ENCODE measurements at regions not wholly inside any gene's neighbourhood (a gene's known extent, or its start where the extent isn't known, plus 50 kb on each side); places are given as distances from the start of the nearest gene placed in this dataset.

DNA sequence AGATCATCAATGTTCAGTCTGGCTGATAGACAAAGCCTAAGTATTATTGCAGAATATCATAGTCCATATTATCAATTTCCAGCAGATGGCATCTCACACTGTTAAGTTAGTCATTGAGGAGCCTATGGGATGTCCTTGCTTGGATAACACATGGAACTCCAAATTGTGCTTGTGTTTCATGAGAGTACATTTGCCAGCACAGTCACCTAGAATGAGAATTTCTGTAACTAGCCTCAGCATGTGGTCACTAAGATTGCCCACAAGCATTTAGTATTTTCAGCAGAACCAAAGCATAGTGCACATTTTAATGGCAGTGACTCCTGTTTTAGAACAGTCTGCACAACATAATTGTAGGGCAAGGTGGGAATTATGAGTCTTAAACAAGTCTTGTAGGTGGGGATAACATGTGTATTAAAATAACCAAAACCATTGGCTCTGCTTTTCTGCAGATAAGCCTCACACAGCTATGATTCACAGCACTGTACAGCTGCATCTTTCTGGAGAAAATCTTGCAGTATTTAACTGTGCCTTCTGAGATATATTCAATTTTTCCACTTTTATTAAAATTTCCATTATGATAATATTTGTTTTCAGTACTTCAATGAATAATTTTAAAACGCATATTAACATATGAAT lies 882.8 kb upstream of the SOX9 start:
- DNase-seq = no peak

DNA sequence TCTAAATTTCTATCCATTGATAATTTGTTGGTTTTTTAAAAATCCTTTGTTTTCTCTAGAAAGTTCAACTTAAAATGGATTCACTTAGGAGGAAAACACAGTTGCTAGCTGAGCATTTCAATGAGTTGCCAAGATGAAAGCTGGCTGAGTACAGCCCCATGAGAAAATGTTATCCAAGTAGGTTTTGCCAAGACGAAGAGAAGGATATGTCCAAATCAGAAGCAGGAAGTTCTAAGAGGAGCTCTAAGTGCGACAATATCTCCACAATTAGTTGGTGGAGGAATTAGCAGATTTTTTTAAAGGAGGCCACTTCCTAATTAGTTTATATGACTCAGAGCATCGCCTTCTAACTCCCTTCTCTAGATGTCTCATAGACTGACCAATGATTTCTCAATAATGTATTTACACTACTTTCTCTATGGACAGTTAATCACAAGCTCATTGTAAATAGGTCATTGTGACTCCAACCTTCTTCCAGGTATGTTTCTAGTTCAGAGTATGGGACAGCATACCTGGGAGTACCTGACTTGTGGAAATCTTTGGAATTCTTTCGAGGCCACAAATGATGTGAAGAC lies 873.3 kb upstream of the SOX9 start:
- no peak for DNase-seq

GRCh38 chr17:71251276-71251675 lies 869.5 kb upstream of the SOX9 start:
- DNase-seq = no peak

DNA sequence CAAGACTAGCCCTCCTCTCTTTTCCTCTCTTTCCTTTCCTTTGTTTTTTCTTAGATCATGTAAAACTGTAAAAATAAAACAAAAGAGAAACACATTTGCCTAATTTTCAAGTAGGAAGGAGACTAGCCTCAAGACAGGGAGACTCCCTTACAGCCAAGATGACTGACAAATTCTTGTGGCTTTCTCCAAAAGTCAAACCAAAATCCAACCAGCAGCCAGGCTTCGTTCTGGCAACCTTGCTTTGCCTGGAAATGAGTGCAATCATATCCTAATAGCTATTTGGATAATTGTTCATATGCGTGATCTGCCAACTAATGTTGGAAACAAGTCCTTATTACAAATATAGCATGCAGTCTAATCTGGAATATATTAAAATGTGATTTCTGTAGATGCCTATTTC lies 868.9 kb upstream of the SOX9 start:
- DNase-seq = no peak

GRCh38 chr17:71252436-71252835 lies 868.4 kb upstream of the SOX9 start:
- DNase-seq = no peak

- no peak for DNase-seq
These were observed 863.7 kb upstream of the SOX9 start for GRCh38 chr17:71257096-71257495.

DNA sequence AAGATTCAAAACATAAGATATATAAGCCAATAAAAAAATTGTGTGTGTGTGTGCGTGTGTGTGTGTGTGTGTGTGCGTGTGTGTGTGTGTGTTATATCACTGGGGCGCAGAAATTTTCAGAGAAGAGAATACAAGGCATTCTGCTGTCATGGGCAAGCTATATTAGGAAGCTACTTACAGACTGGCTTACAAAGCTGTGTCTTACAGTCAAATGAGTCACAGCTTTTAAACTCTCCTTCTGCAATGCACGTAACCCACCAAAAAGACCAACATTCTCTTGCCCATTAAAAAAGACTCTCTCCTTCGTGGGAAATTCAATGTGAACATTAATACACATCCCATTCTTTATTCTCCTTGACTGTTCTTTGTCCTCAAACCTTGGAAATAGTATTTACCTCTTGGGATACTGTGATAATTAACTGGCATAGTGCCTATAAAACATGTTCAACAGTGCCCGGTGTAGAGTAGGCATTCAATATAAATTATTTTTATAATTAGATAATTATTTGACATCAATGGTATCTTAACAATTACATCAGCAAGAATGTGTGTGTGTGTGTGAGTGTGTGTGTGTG lies 860.4 kb upstream of the SOX9 start:
- DNase-seq = no peak

DNA sequence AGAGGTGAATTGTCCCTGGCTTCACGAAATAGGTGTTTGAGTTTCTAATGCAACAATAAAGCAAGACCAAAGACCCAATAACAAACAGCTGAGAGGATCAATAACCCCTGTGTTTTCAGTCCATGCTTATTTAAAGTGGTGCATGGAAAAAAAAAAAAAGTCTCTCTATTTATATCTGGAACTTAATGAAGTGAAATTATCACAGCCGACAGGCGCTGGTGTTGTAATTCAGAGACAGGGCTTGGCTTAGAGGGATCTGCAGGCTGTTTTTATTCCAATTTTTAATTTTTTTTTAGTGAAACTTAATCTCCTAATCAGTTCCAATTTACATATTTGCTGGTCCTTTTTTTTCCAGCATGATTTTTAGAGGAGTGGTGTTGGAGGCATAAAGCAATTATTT lies 858.2 kb upstream of the SOX9 start:
- no peak for DNase-seq

DNA sequence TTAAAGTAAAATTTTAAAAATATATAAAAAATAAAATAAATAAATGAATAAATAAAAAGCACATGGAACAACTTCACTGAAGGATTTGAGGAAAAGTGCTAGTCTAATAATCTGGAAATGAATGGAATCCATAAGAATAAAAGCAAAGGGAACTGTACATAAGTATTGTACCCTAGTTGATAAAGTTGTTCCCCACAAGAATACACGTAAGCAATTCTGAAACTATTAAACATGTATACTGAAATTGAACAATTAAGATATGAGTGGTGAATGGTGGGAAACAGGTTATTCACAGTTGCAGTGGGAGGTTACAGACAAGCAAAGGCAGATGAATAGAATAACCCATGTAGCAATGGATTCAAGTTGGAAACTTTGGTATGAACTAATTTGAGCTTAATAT lies 853.2 kb upstream of the SOX9 start:
- no peak for DNase-seq

DNA sequence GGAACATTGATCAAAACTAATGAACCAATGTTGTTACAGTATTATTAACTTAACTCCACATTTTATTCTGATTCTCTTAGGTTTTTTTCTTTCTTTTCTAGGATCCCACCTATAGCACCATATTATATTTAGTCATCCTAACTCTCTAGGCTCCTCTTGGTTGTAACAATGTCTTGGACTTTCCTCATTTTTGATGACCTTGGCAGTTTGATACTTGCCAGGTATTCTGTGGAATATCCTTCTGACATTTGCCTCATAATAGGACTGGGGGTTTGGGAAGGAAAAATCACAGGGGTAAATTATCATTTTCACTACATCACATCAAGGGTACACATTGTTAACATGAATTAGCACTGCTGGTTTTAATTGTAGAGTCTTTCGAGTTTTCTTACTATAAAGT lies 851.6 kb upstream of the SOX9 start:
- no peak for DNase-seq

GRCh38 chr17:71273441-71273840 lies 847.4 kb upstream of the SOX9 start:
- DNase-seq = no peak

GRCh38 chr17:71276079-71276478 lies 844.7 kb upstream of the SOX9 start:
- no peak for DNase-seq

- DNase-seq = no peak
These were observed 837.3 kb upstream of the SOX9 start for GRCh38 chr17:71283486-71283885.

- no peak for DNase-seq
These were observed 836.6 kb upstream of the SOX9 start for GRCh38 chr17:71284032-71284755.

DNA sequence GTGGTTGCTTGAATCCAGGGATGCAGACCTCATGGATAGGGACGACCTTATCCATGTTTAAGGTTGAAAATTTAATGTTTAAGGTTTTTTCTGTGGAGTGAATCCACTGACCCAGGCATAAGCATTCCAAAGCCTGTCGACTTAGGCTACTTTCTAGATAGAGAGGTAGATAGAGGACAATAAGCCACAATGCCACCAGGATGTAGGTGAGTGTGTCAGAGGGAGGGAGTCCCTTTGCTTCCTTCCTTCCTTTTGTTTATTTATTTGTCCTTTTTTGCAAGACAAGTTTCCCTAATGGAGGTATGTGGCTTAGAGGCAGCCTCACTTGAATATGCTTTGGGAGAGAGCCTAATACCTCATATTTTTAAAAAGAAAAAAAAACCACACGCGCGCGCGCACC lies 834.2 kb upstream of the SOX9 start:
- DNase-seq = no peak

DNA sequence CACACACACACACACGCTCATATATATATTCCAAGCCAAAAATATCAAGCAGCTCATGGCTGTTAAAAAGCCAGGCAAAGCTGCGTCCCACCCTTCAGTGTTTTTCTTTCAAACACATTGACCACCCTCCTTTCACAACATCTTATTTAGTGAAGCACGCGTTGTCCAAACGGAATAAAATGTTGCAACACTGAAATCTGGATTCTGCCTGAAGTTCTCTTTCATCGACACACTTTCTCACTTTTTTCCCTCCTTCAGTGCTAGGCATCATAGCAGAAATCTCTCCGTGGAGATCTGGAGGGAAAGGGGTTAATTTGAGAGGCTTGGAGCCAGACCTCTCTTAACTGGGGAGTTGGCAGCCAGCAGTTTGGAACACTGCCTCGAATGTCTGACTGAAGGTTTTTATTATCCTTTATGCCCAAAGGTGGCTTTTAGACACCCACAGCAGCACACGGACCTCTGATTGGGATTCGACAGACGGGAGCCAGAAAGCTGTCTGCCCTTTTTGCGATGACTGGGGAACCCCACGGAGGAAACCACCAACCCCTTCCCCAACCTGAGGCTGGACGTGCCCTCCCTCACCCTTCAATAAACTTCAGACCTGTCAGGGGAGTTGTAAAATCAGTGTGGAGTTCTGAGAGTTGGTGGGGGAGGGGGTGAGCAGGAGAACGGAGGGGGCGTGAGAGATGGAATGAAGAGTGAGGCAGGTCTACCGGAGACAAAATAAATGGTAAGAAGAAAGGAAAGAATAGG lies 833.6 kb upstream of the SOX9 start:
- no peak for DNase-seq

- no peak for DNase-seq
These were observed 828.8 kb upstream of the SOX9 start for GRCh38 chr17:71292006-71292405.

- no peak for DNase-seq
These were observed 824.8 kb upstream of the SOX9 start for GRCh38 chr17:71296005-71296404.

- no peak for DNase-seq
These were observed 819.8 kb upstream of the SOX9 start for GRCh38 chr17:71301063-71301462.

- no peak for DNase-seq
These were observed 817.9 kb upstream of the SOX9 start for GRCh38 chr17:71302721-71303549.

DNA sequence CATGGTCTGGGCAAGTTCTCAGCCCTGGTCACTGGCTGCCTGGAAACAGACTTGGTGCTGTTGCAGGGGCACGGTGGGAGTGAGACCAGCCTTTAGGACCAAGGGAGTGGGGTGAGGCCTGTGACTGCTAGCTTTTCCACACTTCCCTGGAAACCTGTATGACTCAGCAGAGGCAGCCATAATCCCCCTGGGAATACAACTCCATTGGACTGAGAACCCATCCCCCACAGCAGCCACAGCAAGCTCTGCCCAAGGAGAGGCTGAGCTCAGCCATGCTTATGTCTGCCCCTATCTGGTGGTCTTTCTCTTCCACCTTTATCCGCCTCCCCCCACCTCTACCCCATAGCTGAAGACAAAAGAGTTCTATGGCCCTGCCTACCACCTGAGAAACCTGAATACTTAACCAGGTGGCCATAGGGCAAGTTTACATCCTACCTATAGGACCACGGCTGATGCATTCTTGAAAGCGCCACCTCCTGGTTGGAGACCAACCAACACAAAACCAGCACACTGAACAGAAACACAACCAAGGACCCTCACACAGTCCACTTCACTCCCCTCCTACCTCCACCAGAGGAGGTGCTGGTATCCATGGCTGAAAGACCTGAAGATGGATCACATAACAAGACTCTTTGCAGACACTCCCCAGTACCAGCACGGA lies 816.2 kb upstream of the SOX9 start:
- no peak for DNase-seq

GRCh38 chr17:71313866-71314265 lies 807.0 kb upstream of the SOX9 start:
- DNase-seq = no peak
